HEK293 (cell line): ENCODE measurements at regions not wholly inside any gene's neighbourhood (a gene's known extent, or its start where the extent isn't known, plus 50 kb on each side); places are given as distances from the start of the nearest gene placed in this dataset.

Source experiments
- CTCF ChIA-PET: fragments of 350-600 bp; formaldehyde crosslinking; extraction: SDS; loops from one replicate; lab custom pipeline; 2021; ENCODE audit warnings: antibody characterized with exemption; lab: Yijun Ruan, JAX
- POLR2A ChIA-PET: fragments of 300-600 bp; formaldehyde crosslinking; extraction: SDS; loops from one replicate; lab custom pipeline; 2020; ENCODE audit warnings: antibody characterized with exemption, inconsistent platforms; lab: Yijun Ruan, JAX
- H3K27ac ChIP-seq: fragments of 200-500 bp; sonication (Bioruptor generic); 2 replicates; pipeline ENCODE4 v1.5.1; 2014; ENCODE audit warnings: low read depth, low read length, control low read depth, inconsistent platforms; ENCODE audit errors: extremely low read depth
- H3K36me3 ChIP-seq, 2 experiments: fragments of 200-500 bp in 1 of 2; sonication (Bioruptor generic) in 1 of 2; 1 replicate in 1 of 2; 2 replicates in 1 of 2; pipeline ENCODE4 v1.5.1; 2014 to 2017; ENCODE audit warnings: inconsistent platforms in 2 of 2, low read length in 2 of 2; ENCODE audit not compliant: control insufficient read depth in 2 of 2, insufficient read depth in 1 of 2
- H3K4me1 ChIP-seq: fragments of 200-500 bp; sonication (Bioruptor generic); 2 replicates; pipeline ENCODE4 v1.5.1; 2014; ENCODE audit warnings: mild to moderate bottlenecking, low read length, inconsistent platforms; ENCODE audit not compliant: control insufficient read depth, insufficient read depth
- H3K4me3 ChIP-seq: 2 replicates; pipeline ENCODE4 v1.5.1; 2011; ENCODE audit warnings: low read depth, mild to moderate bottlenecking, control low read depth, low read length, moderate library complexity
- H3K9me3 ChIP-seq: fragments of 200-500 bp; sonication (Bioruptor generic); 2 replicates; pipeline ENCODE4 v1.5.1; 2014; ENCODE audit warnings: low read depth, low read length, inconsistent platforms; ENCODE audit not compliant: control insufficient read depth, insufficient read depth
- SALL2 ChIP-seq: fragments of 450-650 bp; formaldehyde crosslinking; IDR thresholded peaks from 2 replicates; pipeline ENCODE4 v1.5.0; 2017; ENCODE audit warnings: missing biosample characterization, mild to moderate bottlenecking, missing genetic modification characterization, borderline replicate concordance
- WT1 ChIP-seq: fragments of 450-650 bp; formaldehyde crosslinking; IDR thresholded peaks from 2 replicates; pipeline ENCODE4 v1.5.1; 2016; ENCODE audit warnings: missing biosample characterization, missing genetic modification characterization
- YY2 ChIP-seq: fragments of 450-650 bp; formaldehyde crosslinking; IDR thresholded peaks from 2 replicates; pipeline ENCODE4 v1.5.1; 2016; ENCODE audit warnings: missing biosample characterization, missing genetic modification characterization
- ZBTB8A ChIP-seq: fragments of 450-650 bp; formaldehyde crosslinking; IDR thresholded peaks from 2 replicates; pipeline ENCODE4 v1.5.1; 2016; ENCODE audit warnings: missing biosample characterization, missing genetic modification characterization
- ZEB2 ChIP-seq: fragments of 450-650 bp; formaldehyde crosslinking; IDR thresholded peaks from 2 replicates; pipeline ENCODE4 v1.5.1; 2016; ENCODE audit warnings: missing biosample characterization, missing genetic modification characterization
- ZNF112 ChIP-seq: fragments of 450-650 bp; formaldehyde crosslinking; IDR thresholded peaks from 2 replicates; pipeline ENCODE4 v1.5.0; 2017; ENCODE audit warnings: missing biosample characterization, missing genetic modification characterization
- ZNF146 ChIP-seq: fragments of 450-650 bp; formaldehyde crosslinking; IDR thresholded peaks from 2 replicates; pipeline ENCODE4 v1.5.1; 2016; ENCODE audit warnings: missing biosample characterization, missing genetic modification characterization
- ZNF174 ChIP-seq: fragments of 450-650 bp; formaldehyde crosslinking; IDR thresholded peaks from 2 replicates; pipeline ENCODE4 v1.5.0; 2017; ENCODE audit warnings: missing biosample characterization, mild to moderate bottlenecking, missing genetic modification characterization
- ZNF2 ChIP-seq: fragments of 450-650 bp; formaldehyde crosslinking; IDR thresholded peaks from 2 replicates; pipeline ENCODE4 v1.5.1; 2016; ENCODE audit warnings: missing biosample characterization, missing genetic modification characterization
- ZNF239 ChIP-seq: fragments of 450-650 bp; formaldehyde crosslinking; IDR thresholded peaks from 2 replicates; pipeline ENCODE4 v1.5.1; 2016; ENCODE audit warnings: missing biosample characterization, missing genetic modification characterization
- ZNF324 ChIP-seq: fragments of 450-650 bp; formaldehyde crosslinking; IDR thresholded peaks from 2 replicates; pipeline ENCODE4 v1.5.1; 2016; ENCODE audit warnings: missing biosample characterization, missing genetic modification characterization
- ZNF391 ChIP-seq: fragments of 450-650 bp; formaldehyde crosslinking; IDR thresholded peaks from 2 replicates; pipeline ENCODE4 v1.5.1; 2016; ENCODE audit warnings: low read depth, missing biosample characterization, missing genetic modification characterization, borderline replicate concordance
- ZNF423 ChIP-seq: fragments of 450-650 bp; formaldehyde crosslinking; IDR thresholded peaks from 2 replicates; pipeline ENCODE4 v1.5.1; 2016; ENCODE audit warnings: missing biosample characterization, missing genetic modification characterization
- ZNF544 ChIP-seq: fragments of 450-650 bp; formaldehyde crosslinking; IDR thresholded peaks from 2 replicates; pipeline ENCODE4 v1.5.0; 2017; ENCODE audit warnings: missing biosample characterization, missing genetic modification characterization
- ZNF600 ChIP-seq: fragments of 450-650 bp; formaldehyde crosslinking; IDR thresholded peaks from 2 replicates; pipeline ENCODE4 v1.5.1; 2016; ENCODE audit warnings: missing biosample characterization, missing genetic modification characterization
- ZNF626 ChIP-seq: fragments of 450-650 bp; sonication (Bioruptor Pico); formaldehyde crosslinking; IDR thresholded peaks from 2 replicates; pipeline ENCODE4 v1.5.1; 2018; ENCODE audit warnings: missing biosample characterization, missing genetic modification characterization, inconsistent platforms
- ZNF785 ChIP-seq: fragments of 450-650 bp; formaldehyde crosslinking; IDR thresholded peaks from 2 replicates; pipeline ENCODE4 v1.5.1; 2016; ENCODE audit warnings: missing biosample characterization, missing genetic modification characterization
- ZNF837 ChIP-seq: fragments of 450-650 bp; formaldehyde crosslinking; IDR thresholded peaks from 2 replicates; pipeline ENCODE4 v1.5.1; 2016; ENCODE audit warnings: missing biosample characterization, missing genetic modification characterization
- TF ChIP-seq, protein P1 (sequence below): fragments of 450-650 bp; formaldehyde crosslinking; IDR thresholded peaks from 2 replicates; pipeline ENCODE4 v1.5.1; 2016; ENCODE audit warnings: missing biosample characterization, missing genetic modification characterization, borderline replicate concordance
- TF ChIP-seq, protein P2 (sequence below): fragments of 450-650 bp; formaldehyde crosslinking; IDR thresholded peaks from 2 replicates; pipeline ENCODE4 v1.5.1; 2016; ENCODE audit warnings: missing biosample characterization, missing genetic modification characterization, low read depth
- TF ChIP-seq, protein P3 (sequence below): fragments of 450-650 bp; formaldehyde crosslinking; IDR thresholded peaks from 2 replicates; pipeline ENCODE4; 2016; ENCODE audit warnings: missing biosample characterization, missing genetic modification characterization

DNA sequence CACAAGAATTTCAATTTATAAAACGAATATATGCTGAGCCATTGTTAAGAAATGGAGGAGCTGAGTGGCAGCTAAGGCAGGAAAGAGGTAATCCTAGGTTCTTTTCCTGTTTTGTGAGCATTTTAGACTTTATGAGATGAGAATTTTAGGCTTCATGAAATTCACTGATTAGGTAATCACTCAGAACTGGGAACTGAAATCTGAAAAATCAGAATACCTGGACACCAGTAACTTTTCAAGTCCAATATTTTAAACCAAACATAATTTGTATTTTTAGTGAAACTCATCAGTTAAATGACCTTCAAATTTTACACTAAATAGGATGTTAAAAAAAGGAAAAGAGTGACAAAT, 389.9 kb downstream of the HTR1B start:
- no peak overlapping the region for H3K4me3 ChIP-seq
- H3K27ac ChIP-seq: no peak overlapping the region
- TF ChIP-seq ZNF544 (tag by site-specific recombination) (no peak), ZBTB8A (no peak), ZNF785 (tag by site-specific recombination) (no peak)
- CTCF ChIA-PET: interaction anchor here (0.8 kb wide), 1 partner anchor 64 kb away, joined by 4 read pairs; no protein-coding TSS in a partner anchor
- H3K36me3 ChIP-seq: no peaks in the 10 kb centered on the region
- H3K4me1 ChIP-seq: no peaks in the 10 kb centered on the region
- POLR2A ChIA-PET: no interaction called here
- no peaks in the 10 kb centered on the region for H3K9me3 ChIP-seq

DNA sequence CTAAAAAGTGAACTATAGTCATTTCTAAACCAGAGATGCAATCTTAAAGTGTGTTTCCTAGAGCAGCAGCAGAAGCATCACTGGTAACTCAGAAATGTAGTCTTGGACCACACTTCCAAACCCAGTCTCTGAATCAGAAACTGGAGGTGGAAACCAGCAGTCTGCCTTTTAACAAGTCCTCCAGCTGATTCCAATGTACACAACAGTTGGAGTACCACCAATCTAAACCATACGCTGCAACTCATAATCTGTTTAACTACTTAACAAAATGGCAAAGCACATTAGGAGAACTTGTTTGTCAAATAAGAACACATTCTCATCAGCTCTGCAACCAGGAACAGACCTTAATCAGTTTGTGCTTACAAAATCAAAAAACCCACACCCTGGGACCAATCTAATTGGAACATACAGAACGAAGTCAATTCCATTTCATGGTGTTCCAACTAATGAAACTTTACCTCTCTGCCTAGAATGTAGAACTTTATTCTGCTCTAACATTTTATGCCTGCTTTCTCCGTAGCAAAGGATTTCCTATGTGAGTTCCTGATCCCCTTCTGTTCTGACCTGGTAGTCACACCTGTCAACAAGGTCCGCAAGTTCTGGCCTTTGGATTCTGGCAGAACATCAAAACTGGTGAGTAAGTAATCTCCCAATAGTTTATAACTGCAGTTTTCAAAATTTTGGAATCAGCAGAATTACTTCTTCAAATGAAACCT, 390.4 kb downstream of the HTR1B start:
- no peaks in the 10 kb centered on the region for H3K4me1 ChIP-seq
- ChIA-PET CTCF (interaction anchor here (0.8 kb wide), 1 partner anchor 64 kb away, joined by 4 read pairs; no protein-coding TSS in a partner anchor), POLR2A (no interaction called here)
- H3K4me3 ChIP-seq: no peak overlapping the region
- no peak overlapping the region for H3K27ac ChIP-seq
- no peak for TF ChIP-seq SALL2 (tag by site-specific recombination)
- no peak for TF ChIP-seq ZNF239 (tag by site-specific recombination)
- no peak for TF ChIP-seq ZNF423
- TF ChIP-seq ZNF112: no peak
- no peak for TF ChIP-seq ZNF837 (tag by site-specific recombination)
- no peak for TF ChIP-seq ZEB2
- TF ChIP-seq ZNF146 (tag by site-specific recombination): no peak
- TF ChIP-seq, protein P1, sequence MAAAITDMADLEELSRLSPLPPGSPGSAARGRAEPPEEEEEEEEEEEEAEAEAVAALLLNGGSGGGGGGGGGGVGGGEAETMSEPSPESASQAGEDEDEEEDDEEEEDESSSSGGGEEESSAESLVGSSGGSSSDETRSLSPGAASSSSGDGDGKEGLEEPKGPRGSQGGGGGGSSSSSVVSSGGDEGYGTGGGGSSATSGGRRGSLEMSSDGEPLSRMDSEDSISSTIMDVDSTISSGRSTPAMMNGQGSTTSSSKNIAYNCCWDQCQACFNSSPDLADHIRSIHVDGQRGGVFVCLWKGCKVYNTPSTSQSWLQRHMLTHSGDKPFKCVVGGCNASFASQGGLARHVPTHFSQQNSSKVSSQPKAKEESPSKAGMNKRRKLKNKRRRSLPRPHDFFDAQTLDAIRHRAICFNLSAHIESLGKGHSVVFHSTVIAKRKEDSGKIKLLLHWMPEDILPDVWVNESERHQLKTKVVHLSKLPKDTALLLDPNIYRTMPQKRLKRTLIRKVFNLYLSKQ (tag by site-specific recombination): no peak
- TF ChIP-seq ZNF2 (tag by site-specific recombination): no peak
- no peak for TF ChIP-seq ZNF626 (tag by site-specific recombination)
- no peak for TF ChIP-seq ZNF391 (tag by site-specific recombination)
- no peak for TF ChIP-seq YY2 (tag by site-specific recombination)
- TF ChIP-seq ZNF324: no peak
- TF ChIP-seq, protein P2, sequence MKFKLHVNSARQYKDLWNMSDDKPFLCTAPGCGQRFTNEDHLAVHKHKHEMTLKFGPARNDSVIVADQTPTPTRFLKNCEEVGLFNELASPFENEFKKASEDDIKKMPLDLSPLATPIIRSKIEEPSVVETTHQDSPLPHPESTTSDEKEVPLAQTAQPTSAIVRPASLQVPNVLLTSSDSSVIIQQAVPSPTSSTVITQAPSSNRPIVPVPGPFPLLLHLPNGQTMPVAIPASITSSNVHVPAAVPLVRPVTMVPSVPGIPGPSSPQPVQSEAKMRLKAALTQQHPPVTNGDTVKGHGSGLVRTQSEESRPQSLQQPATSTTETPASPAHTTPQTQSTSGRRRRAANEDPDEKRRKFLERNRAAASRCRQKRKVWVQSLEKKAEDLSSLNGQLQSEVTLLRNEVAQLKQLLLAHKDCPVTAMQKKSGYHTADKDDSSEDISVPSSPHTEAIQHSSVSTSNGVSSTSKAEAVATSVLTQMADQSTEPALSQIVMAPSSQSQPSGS: no peak
- TF ChIP-seq ZNF174 (tag by site-specific recombination): no peak
- TF ChIP-seq WT1: no peak
- TF ChIP-seq, protein P3, sequence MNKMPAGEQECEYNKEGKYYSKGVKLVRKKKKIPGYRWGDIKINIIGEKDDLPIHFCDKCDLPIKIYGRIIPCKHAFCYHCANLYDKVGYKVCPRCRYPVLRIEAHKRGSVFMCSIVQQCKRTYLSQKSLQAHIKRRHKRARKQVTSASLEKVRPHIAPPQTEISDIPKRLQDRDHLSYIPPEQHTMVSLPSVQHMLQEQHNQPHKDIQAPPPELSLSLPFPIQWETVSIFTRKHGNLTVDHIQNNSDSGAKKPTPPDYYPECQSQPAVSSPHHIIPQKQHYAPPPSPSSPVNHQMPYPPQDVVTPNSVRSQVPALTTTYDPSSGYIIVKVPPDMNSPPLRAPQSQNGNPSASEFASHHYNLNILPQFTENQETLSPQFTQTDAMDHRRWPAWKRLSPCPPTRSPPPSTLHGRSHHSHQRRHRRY (tag by site-specific recombination): no peak
- no peak for TF ChIP-seq ZNF600 (tag by site-specific recombination)
- H3K36me3 ChIP-seq: no peaks in the 10 kb centered on the region
- no peaks in the 10 kb centered on the region for H3K9me3 ChIP-seq
